Tibial nerve (tissue), 3 donors: ENCODE measurements at regions not wholly inside any gene's neighbourhood (a gene's known extent, or its start where the extent isn't known, plus 50 kb on each side); places are given as distances from the start of the nearest gene placed in this dataset.

Source experiments
- CTCF ChIP-seq, 5 experiments: fragments of 200-600 bp in 3 of 5; fragments of 450-650 bp in 2 of 5; sonication (generic) in 3 of 5; IDR thresholded peaks; one replicate each; pipeline ENCODE4 v1.5.1; 2016 to 2019; ENCODE audit warnings: antibody characterized with exemption in 5 of 5, mild to moderate bottlenecking in 3 of 5, moderate library complexity in 2 of 5
- POLR2A ChIP-seq, 2 donors: fragments of 450-650 bp; IDR thresholded peaks; one replicate each; pipeline ENCODE4 v1.6.1; 2017; ENCODE audit warnings: antibody characterized with exemption in 2 of 2, mild to moderate bottlenecking in 2 of 2, moderate library complexity in 2 of 2

GRCh38 chr7:54837761-54838160 is 78.8 kb upstream of the SEC61G start:
- no peak for TF ChIP-seq CTCF (IDR thresholded peaks at IDR 0.05)
- TF ChIP-seq POLR2A (IDR thresholded peaks at IDR 0.05): no peak
